NT2/D1 (cell line): ENCODE measurements at regions not wholly inside any gene's neighbourhood (a gene's known extent, or its start where the extent isn't known, plus 50 kb on each side); places are given as distances from the start of the nearest gene placed in this dataset.

Source experiments
- SUZ12 ChIP-seq: IDR thresholded peaks from 2 replicates; pipeline ENCODE4 v1.6.1; 2011; ENCODE audit not compliant: insufficient read length, insufficient read depth; ENCODE audit errors: extremely low read depth
- YY1 ChIP-seq: IDR thresholded peaks from 2 replicates; pipeline ENCODE4 v1.6.1; 2011; ENCODE audit not compliant: insufficient read length, insufficient read depth
- ZNF274 ChIP-seq: IDR thresholded peaks from 2 replicates; pipeline ENCODE4 v1.6.1; 2011; ENCODE audit warnings: mild to moderate bottlenecking, low read depth, low read length

- TF ChIP-seq SUZ12 (no peak), ZNF274 (no peak), YY1 (no peak)
Observed at GRCh38 chr2:47704287-47704686, 78.7 kb upstream of the MSH6 start.
